CD4-positive, alpha-beta T cell treated with Interleukin-15 for 1 hour (primary cell): ENCODE measurements at regions not wholly inside any gene's neighbourhood (a gene's known extent, or its start where the extent isn't known, plus 50 kb on each side); places are given as distances from the start of the nearest gene placed in this dataset.
"Not testable (repeated sequence)": the region's sequence is repeated elsewhere in the genome, so short reads cannot be mapped to it uniquely, and the experiment has no call there.

Experiments
- DNase-seq: peaks from one replicate; pipeline ENCODE4 v3.0.0-alpha.2; 2020

GRCh38 chr3:110865934-110866333 lies 205.7 kb upstream of the NECTIN3 start:
- no peak for DNase-seq

DNA sequence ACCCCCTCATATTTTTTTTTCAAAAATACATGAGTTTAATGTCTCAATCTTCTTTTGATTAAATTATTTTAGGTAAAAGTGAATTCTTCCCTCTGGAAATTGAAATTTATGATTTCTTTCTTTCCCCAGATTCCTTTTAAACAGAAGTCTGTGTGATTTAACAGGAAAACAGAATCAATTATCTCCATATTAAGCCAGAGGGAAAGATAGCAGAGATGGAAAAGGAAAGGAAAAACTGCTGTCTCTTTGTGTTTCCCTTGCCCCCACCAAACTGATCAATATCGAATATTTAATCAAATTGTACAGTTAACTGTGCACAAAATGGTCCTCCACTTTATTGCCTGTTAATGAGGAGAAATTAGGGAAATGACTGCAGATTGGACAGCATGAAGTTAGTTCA lies 203.5 kb upstream of the NECTIN3 start:
- DNase-seq, result no peak

DNA sequence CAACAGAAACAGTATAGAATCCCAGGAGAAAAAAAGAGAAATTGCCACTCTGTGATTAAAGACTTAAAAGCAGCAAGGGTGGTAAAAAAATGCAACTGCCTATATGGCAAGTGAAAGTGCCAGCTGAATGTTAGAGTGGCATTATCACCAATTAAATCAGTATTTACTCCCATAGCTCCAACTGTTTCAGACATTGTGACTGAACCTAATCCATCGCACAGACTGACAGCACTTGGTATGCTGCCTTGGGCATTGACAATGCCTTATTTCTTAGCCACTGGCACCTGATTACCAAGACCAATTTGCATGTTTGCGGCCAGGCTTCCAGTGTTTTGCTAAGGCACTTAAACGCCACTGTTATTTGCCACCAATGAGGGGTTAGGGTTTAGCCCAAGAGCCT lies 201.9 kb upstream of the NECTIN3 start:
- no peak for DNase-seq

DNA sequence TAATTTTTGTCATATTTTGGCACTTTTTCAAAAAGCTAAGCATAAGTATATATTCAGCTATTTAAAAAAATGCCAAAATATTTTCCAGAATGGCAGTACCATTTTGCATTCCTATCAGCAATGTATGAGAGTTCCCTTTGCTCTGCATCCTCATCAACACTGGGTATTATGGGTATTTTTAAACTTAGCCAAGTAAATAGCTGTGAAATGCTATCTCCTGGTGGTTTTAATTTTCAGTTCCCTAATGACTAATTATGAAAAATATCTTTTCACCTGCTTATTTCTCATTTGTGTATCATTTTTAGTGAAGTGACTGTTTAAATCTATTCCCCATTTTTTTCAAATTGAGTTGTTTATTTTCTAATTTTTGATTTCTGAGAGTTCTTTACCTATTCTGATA lies 199.7 kb upstream of the NECTIN3 start:
- DNase-seq, result no peak

DNA sequence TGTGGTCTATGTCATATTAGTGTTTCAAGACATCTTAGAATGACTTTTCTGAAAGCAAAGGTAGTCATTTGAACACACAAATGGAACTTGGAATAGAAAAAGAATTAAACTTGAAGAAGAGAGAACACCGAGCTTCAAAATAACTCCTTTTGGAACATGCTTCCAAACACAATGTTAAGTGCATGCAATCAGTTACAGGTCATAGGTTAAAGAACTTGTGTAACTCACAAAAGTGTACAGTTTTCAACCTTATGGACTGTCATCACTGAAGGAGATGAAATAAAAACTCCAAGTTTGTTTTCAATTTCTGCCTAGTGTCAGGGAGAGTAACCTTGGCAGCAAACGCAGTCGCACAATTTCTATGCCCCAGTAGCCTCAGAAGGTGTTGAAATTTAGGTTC lies 192.9 kb upstream of the NECTIN3 start:
- no peak for DNase-seq

DNA sequence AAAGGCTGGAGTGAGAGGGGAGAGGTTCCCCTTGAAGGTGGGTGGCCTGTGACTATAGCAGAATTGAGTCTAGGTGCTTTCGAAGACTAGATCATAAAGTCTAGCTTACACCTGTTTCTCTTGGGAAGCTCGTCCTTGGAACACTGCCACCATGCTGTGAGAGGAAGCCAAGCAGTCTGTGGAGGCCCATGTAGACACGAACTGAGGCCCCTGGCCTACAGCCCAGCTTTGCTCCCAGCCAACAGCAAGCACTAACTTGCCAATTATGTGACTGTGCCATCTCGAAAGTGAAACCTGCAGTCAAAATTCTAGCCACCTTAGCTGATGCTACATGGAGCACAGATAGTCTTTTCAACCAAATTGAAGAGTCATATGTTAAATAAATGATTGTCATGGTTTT lies 190.5 kb upstream of the NECTIN3 start:
- no peak for DNase-seq

DNA sequence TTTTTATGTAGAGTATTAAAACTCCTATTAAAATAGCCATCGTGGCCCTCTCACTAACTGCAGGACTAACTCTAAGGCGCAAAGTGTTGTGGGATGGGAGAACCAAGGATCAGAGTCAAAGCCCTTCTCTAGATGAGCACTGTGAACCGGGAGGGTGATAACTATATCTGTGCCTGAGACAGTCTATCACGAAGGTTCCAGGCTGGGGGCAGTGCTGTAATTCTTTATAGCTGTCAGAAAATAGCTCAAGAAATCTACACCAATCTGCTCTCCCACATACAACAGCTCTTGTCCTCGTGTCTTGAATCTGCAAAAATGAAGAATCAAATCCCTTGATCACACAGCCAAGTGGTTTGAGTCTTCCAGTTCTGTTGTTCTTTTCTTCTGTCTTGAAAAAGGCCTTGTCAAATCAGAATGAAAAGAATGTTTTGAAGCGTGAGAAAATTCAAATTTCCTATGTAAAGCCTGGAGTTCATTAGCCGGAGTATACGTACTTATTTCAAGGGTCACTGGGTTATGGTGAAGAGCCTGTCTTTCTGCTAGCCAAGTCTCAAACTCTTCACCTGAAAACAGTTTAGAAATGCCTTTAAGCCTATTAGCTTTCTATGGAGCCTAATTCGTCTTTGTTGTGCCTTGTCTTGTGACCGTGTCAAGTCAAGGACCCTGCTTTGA lies 185.3 kb upstream of the NECTIN3 start:
- no peak for DNase-seq

DNA sequence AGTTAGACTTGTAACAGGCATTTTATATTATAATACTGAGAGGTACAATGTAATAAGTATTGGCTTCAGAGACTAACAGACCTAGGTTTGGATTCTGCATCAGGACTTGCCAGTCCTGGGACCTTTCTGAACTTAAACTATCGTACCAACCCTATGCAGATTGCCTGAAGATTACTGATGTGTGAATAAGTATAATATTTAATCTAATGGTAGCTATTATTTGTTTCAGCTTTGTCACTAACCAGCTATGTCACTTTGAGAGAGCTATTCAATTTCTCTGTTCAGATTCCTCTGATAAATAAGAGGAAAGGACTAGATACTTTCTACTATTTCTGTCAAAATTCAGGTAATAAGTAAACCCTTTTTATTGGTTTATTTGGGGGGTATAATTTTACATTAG lies 184.4 kb upstream of the NECTIN3 start:
- no peak for DNase-seq

DNA sequence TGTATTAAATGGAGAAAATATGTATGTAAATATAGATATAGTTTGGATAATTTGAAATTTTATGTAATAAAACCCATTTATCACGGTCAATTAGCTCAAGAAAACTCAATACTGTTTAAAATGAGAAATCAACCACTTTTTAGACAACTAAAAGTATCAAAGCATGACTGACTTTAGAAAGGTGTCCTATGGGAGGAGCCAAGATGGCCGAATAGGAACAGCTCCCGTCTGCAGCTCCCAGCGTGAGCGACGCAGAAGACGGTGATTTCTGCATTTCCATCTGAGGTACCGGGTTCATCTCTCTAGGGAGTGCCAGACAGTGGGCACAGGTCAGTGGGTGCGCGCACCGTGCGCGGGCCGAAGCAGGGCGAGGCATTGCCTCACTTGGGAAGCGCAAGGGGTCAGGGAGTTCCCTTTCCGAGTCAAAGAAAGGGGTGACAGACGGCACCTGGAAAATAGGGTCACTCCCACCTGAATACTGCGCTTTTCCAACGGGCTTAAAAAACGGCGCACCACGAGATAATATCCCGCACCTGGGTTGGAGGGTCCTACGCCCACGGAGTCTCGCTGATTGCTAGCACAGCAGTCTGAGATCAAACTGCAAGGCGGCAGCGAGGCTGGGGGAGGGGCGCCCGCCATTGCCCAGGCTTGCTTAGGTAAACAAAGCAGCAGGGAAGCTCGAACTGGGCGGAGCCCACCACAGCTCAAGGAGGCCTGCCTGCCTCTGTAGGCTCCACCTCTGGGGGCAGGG lies 182.8 kb upstream of the NECTIN3 start:
- not testable (repeated sequence) for DNase-seq

GRCh38 chr3:110889376-110889699 lies 182.3 kb upstream of the NECTIN3 start:
- DNase-seq, result not testable (repeated sequence)

GRCh38 chr3:110894574-110894973 lies 177.0 kb upstream of the NECTIN3 start:
- no peak for DNase-seq

GRCh38 chr3:110895054-110895453 lies 176.6 kb upstream of the NECTIN3 start:
- no peak for DNase-seq

DNA sequence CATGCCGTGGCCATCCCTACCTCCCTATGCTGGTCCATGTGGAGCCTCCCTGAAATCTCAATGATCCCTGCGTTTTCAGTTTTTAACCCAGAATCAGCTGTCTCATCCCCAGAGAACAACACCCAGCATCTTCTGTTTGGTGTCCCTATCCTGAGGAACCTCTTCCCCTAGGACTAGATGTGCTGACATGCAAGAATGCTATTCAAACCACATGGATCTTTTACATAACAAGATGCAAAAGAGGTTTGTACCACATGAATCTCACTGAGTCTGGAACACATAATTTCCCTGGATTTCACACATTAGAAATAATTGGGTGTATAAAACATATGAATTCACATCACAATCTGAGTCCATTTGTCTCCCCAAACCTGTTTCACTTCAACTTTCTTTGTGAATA lies 174.6 kb upstream of the NECTIN3 start:
- no peak for DNase-seq

- no peak for DNase-seq
Measured at GRCh38 chr3:110900576-110900975, 171.0 kb upstream of the NECTIN3 start.

DNA sequence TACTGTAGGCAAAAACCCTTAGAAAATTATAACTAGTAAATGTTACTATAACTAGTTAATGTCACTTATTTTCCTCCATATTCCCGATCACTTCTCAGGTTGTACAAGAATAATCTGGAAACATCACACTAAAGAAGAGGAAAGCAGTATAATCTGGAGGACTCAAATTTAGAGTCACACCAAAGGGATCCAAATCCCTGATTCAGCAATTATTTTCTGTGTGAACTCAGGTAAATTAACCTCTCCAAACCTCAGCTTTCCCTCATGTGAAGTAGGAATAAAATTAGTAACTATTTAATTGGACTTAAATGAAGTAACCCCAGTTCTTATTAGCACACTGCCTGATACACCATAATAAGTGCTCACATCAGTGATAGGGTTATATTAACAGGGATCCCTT lies 170.1 kb upstream of the NECTIN3 start:
- DNase-seq, result no peak

DNA sequence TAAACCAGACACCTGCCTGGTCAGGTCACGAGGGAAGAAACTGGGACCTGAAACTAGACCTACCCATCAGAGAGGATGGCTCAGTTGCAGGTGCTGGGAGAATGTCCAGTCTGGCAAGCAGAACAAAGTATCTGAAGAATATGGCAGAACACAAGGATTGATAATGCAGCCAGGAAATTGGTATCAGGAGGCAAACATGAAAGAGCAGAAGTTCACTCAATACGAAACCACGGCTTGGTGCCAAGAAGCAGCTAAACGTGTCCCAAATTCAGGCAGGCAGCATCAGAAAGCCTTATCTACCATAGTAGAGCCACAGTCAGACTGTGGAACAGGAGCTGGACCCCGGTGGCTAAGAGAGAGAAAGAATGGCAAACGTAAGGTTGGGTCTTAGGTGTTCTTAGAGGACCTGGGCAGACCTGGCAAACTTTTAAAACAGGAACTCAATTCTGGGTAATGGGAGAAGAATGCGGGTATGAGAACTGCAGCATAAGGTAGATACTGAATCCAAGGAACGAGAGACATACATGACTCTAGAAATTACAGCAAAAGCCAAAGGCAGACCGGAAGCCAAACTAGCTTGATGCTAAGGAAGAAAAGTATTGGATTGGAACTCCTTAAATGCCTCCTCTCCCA lies 169.0 kb upstream of the NECTIN3 start:
- no peak for DNase-seq

GRCh38 chr3:110903771-110904519 lies 167.7 kb upstream of the NECTIN3 start:
- no peak for DNase-seq

DNA sequence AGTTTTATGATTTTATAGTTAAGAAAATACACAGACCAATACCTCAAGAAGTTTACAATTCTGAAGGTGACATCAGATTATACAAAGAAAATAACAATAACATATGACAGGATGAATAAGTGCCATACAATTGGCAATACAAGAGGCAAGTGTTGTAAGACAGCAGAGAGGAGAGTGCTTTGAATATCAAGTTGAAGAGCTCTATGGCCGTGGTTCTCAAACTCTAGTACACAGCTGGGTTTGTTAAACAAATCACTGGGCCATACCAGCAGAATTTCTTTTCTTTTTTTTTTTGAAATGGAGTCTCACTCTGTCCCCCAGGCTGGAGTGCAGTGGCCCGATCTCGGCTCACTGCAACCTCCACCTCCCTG lies 167.1 kb upstream of the NECTIN3 start:
- no peak for DNase-seq

GRCh38 chr3:110905121-110905520 lies 166.5 kb upstream of the NECTIN3 start:
- no peak for DNase-seq

- no peak for DNase-seq
Measured at GRCh38 chr3:110909839-110910238, 161.8 kb upstream of the NECTIN3 start.

- no peak for DNase-seq
Measured at GRCh38 chr3:110910346-110910955, 161.2 kb upstream of the NECTIN3 start.

GRCh38 chr3:110918963-110919362 lies 152.7 kb upstream of the NECTIN3 start:
- DNase-seq, result no peak

- DNase-seq, result no peak
Measured at GRCh38 chr3:110925798-110926197, 145.8 kb upstream of the NECTIN3 start.
